Uterus (tissue), 2 donors: ENCODE measurements at regions not wholly inside any gene's neighbourhood (a gene's known extent, or its start where the extent isn't known, plus 50 kb on each side); places are given as distances from the start of the nearest gene placed in this dataset.

Source experiments
- POLR2A ChIP-seq, 2 donors: fragments of 450-650 bp; IDR thresholded peaks; one replicate each; pipeline ENCODE4 v1.6.1; 2016; ENCODE audit warnings: antibody characterized with exemption in 2 of 2, mild to moderate bottlenecking in 1 of 2, moderate library complexity in 1 of 2
- TF ChIP-seq, protein P1 (sequence below), 4 experiments: fragments of 200-600 bp in 2 of 4; fragments of 450-650 bp in 2 of 4; sonication (generic) in 2 of 4; IDR thresholded peaks; one replicate each; pipeline ENCODE4 v1.5.1; 2016 to 2019; ENCODE audit warnings: antibody characterized with exemption in 4 of 4, mild to moderate bottlenecking in 2 of 4, moderate library complexity in 1 of 4

DNA sequence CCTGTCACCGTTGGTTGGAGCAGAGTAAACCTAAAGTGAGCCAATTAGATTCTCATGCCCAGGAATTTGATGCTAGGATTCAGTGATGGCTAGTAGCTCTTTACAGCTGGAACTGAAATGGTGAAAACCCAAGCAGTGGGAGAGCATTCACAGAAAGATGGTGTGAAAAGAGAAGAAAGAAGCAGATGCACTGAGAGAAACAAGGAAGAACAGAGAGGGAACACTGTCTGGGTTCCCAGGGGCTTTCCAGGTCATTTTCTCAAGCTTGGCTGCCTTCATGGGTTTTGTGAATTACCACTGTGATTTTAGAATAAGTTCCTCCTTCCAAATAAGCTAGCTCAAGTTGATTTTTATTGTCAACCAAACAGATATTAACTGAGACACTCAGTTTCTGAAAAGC, 104.1 kb upstream of the AKIRIN2 start:
- TF ChIP-seq POLR2A (IDR thresholded peaks at IDR 0.05): no peak
- TF ChIP-seq, protein P1, sequence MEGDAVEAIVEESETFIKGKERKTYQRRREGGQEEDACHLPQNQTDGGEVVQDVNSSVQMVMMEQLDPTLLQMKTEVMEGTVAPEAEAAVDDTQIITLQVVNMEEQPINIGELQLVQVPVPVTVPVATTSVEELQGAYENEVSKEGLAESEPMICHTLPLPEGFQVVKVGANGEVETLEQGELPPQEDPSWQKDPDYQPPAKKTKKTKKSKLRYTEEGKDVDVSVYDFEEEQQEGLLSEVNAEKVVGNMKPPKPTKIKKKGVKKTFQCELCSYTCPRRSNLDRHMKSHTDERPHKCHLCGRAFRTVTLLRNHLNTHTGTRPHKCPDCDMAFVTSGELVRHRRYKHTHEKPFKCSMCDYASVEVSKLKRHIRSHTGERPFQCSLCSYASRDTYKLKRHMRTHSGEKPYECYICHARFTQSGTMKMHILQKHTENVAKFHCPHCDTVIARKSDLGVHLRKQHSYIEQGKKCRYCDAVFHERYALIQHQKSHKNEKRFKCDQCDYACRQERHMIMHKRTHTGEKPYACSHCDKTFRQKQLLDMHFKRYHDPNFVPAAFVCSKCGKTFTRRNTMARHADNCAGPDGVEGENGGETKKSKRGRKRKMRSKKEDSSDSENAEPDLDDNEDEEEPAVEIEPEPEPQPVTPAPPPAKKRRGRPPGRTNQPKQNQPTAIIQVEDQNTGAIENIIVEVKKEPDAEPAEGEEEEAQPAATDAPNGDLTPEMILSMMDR (IDR thresholded peaks at IDR 0.05): no peak
